Peyer's patch (tissue), 4 donors: ENCODE measurements at regions not wholly inside any gene's neighbourhood (a gene's known extent, or its start where the extent isn't known, plus 50 kb on each side); places are given as distances from the start of the nearest gene placed in this dataset.

ENCODE experiments used
- DNase-seq, 3 donors: peaks; one replicate each; pipeline ENCODE4 v3.0.0-alpha.2; 2017 to 2019
- H3K27ac ChIP-seq, 4 donors: fragments of 200-600 bp; sonication (generic); one replicate each; pipeline ENCODE4 v1.5.1; 2016 to 2019
- H3K27me3 ChIP-seq, 2 donors: fragments of 200-600 bp; sonication (generic); one replicate each; pipeline ENCODE4 v1.5.1; 2019
- H3K36me3 ChIP-seq, 3 donors: fragments of 200-600 bp; sonication (generic); one replicate each; pipeline ENCODE4 v1.5.1; 2016 to 2019
- H3K4me1 ChIP-seq, 4 donors: fragments of 200-600 bp; sonication (generic); one replicate each; pipeline ENCODE4 v1.5.1; 2016 to 2019
- H3K4me3 ChIP-seq, 4 donors: fragments of 200-600 bp; sonication (generic); 1 replicate in 3 of 4; 2 replicates in 1 of 4; pipeline ENCODE4 v1.5.1; 2016 to 2019; ENCODE audit warnings: mild to moderate bottlenecking in 1 of 4
- H3K9me3 ChIP-seq, 4 donors: fragments of 200-600 bp; sonication (generic); one replicate each; pipeline ENCODE4 v1.5.1; 2016 to 2019; ENCODE audit warnings: mild to moderate bottlenecking in 1 of 4
- POLR2A ChIP-seq, 2 donors: fragments of 450-650 bp; IDR thresholded peaks; one replicate each; pipeline ENCODE4 v1.5.1; 2017; ENCODE audit warnings: antibody characterized with exemption in 2 of 2, mild to moderate bottlenecking in 2 of 2, moderate library complexity in 2 of 2
- TF ChIP-seq, protein P1 (sequence below), 6 experiments: fragments of 450-650 bp in 4 of 6; fragments of 200-600 bp in 2 of 6; sonication (generic) in 1 of 6; IDR thresholded peaks; one replicate each; pipeline ENCODE4 v1.5.1; 2017 to 2019; ENCODE audit warnings: antibody characterized with exemption in 6 of 6, mild to moderate bottlenecking in 3 of 6, moderate library complexity in 1 of 6

DNA sequence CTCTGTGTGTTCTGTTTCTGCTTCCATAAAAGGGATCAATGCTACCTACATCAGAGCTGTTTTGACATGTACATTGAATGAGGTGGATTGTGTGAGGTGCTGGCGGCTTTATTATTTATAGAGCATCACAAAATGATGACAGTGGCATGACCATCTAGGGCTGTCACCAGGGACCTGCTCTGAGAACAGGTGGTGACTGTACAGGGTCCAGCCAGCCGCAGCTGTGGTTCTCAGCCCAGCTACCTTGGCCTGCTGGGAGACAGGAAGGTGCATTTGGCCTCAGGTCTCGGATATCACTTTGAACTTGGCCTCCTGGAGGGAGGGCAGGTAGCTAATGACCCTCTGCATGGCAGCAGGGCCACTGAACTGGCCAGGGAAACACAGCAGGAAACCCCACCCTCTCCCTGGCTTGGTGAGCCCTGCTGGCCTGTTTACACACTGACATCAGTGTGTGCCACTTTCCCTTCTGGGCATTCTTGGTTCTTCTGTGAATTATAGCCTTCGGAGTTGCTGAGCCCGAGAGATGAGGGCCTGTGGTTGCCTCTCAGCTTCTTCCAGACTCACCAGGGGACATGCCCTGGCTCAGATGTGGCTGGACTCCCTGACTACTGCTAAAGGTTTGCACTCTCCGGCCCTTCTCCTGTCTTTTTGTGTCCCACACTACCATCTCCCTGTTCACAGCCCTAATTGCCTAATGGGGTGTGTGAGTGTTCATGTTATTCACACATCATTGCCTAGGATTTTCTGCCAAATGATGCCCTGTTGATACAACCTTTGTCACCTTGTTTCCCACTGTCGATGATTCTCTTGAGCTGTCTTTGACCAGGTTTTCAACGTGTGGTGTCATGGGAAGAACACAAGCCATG is 109.2 kb upstream of the RAB12 start:
- Histone ChIP-seq H3K27me3 (no peaks in the 10 kb centered on the region), H3K4me3 (no peak overlapping the region), H3K4me1 (no peaks in the 10 kb centered on the region), H3K9me3 (no peaks in the 10 kb centered on the region), H3K27ac (no peak overlapping the region), H3K36me3 (no peaks in the 10 kb centered on the region)
- no peak for TF ChIP-seq POLR2A (IDR thresholded peaks at IDR 0.05)
- TF ChIP-seq, protein P1, sequence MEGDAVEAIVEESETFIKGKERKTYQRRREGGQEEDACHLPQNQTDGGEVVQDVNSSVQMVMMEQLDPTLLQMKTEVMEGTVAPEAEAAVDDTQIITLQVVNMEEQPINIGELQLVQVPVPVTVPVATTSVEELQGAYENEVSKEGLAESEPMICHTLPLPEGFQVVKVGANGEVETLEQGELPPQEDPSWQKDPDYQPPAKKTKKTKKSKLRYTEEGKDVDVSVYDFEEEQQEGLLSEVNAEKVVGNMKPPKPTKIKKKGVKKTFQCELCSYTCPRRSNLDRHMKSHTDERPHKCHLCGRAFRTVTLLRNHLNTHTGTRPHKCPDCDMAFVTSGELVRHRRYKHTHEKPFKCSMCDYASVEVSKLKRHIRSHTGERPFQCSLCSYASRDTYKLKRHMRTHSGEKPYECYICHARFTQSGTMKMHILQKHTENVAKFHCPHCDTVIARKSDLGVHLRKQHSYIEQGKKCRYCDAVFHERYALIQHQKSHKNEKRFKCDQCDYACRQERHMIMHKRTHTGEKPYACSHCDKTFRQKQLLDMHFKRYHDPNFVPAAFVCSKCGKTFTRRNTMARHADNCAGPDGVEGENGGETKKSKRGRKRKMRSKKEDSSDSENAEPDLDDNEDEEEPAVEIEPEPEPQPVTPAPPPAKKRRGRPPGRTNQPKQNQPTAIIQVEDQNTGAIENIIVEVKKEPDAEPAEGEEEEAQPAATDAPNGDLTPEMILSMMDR (IDR thresholded peaks at IDR 0.05), result no peak
- DNase-seq, result no peak

DNA sequence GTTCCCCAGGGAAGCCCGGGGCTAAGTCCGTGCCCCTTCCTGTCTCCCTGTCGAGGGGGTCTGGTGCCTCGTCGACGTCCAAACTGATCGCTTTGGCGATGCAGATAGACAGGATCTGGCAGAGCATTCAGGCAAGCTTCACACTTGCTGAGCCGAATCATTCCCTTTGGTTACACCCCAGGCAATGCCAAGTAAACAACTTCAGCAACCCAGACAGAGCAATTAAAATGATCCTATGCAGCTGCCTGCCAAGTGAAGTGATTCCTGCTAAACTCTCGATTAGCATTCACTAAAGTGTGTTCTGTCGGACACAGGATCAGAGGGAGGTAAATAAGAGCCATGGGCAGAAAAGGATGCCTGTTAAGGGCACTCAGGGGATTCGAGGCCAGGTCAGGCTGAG is 108.2 kb upstream of the RAB12 start:
- Histone ChIP-seq H3K4me1 (no peaks in the 10 kb centered on the region), H3K27ac (no peak overlapping the region), H3K27me3 (no peaks in the 10 kb centered on the region), H3K4me3 (no peak overlapping the region), H3K36me3 (no peaks in the 10 kb centered on the region), H3K9me3 (no peaks in the 10 kb centered on the region)
- no peak for DNase-seq
- TF ChIP-seq POLR2A (IDR thresholded peaks at IDR 0.05), result no peak
- TF ChIP-seq, protein P1 (IDR thresholded peaks at IDR 0.05), result no peak

DNA sequence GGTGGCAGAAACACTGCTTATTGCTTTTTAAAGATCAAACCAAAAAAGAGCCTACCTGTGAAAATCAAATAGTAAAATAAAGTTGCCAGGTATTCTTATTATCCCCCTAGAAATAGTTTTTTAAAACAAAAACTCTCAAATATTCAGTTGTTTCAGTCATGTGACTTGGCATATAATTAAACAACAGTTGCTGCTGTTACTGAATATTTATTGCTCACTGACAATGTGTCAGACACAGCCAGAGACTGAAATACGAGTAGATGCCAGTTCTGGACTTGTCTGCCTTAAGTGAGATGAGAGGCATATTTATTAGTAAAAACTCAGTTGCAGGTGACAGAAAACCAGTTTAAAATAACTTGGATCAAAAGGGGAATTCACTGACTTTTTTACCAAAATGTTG is 106.0 kb upstream of the RAB12 start:
- DNase-seq, result no peak

DNA sequence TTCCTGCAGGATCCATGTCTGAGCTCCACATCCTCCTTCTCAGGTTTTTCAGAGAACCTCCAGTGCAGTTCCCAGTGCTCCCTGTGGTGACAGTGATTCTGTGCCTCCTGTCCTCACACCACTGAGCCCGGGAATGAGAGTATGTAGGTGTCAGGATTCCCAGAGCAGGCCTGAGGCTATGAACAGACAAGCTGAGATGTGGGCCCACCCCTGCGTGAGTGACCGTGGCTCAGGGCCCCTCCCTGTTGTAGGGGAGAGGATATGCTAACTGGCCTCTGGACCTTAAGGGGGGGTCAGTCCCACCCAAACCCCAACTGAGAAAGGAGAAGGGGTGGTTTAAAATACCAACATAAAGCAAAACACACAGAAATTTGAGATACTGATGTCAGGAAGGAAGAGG is 104.8 kb upstream of the RAB12 start:
- Histone ChIP-seq H3K4me1 (no peaks in the 10 kb centered on the region), H3K27ac (no peak overlapping the region), H3K36me3 (no peaks in the 10 kb centered on the region), H3K4me3 (no peak overlapping the region), H3K27me3 (no peaks in the 10 kb centered on the region), H3K9me3 (no peaks in the 10 kb centered on the region)
- DNase-seq, result no peak
- TF ChIP-seq, protein P1 (IDR thresholded peaks at IDR 0.05), result no peak
- TF ChIP-seq POLR2A (IDR thresholded peaks at IDR 0.05), result no peak

More for the DNA sequence above, 106.0 kb upstream of the RAB12 start:
- TF ChIP-seq POLR2A (IDR thresholded peaks at IDR 0.05), result no peak
- TF ChIP-seq, protein P1 (IDR thresholded peaks at IDR 0.05), result no peak
- Histone ChIP-seq H3K4me3 (no peak overlapping the region), H3K27me3 (no peaks in the 10 kb centered on the region), H3K4me1 (no peaks in the 10 kb centered on the region), H3K9me3 (no peaks in the 10 kb centered on the region), H3K36me3 (no peaks in the 10 kb centered on the region), H3K27ac (no peak overlapping the region)

DNA sequence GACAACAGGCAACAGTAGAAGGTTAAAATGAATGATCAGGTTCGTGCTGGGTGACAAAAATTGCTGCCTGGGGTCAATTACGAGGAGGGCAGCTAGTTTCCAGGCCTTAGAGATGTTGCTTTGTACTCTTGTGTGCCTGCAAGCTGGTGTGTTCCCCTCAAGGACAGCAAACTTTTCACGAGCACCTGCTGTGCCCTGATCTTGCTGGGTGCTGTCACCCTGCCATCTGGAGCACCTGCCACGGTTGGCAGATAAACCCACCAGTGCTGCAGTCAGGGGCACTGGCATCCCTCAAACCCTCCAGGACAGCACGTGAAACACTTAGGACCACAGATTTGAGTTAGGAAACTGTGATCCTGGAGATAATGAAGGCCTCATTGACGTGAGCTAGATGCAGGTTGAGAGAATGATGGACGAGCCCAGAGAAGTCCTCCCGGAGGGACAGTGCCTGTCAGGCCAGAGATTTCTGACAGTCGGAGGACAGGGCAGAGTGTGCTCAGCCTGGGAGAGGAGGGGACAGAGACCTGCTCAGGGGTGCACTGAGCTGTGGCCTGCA is 104.3 kb upstream of the RAB12 start:
- Histone ChIP-seq H3K27ac (no peak overlapping the region), H3K27me3 (no peaks in the 10 kb centered on the region), H3K4me1 (no peaks in the 10 kb centered on the region), H3K36me3 (no peaks in the 10 kb centered on the region), H3K4me3 (no peak overlapping the region), H3K9me3 (no peaks in the 10 kb centered on the region)
- no peak for DNase-seq
- TF ChIP-seq, protein P1 (IDR thresholded peaks at IDR 0.05), result no peak
- no peak for TF ChIP-seq POLR2A (IDR thresholded peaks at IDR 0.05)
